ENCODE measurements at regions not wholly inside any gene's neighbourhood (a gene's known extent, or its start where the extent isn't known, plus 50 kb on each side); places are given as distances from the start of the nearest gene placed in this dataset.

- no peak overlapping the region for H3K4me3 Mint-ChIP-seq
- H3K36me3 Mint-ChIP-seq, result peaks cover 5% of the 10 kb centered on the region
- H3K9me3 Mint-ChIP-seq, result peaks cover 1% of the 10 kb centered on the region
- peaks cover 4% of the 10 kb centered on the region for H3K4me1 Mint-ChIP-seq
- POLR2A ChIA-PET, result no interaction called here
- DNase-seq (no peak), ATAC-seq (ENCODE audit: low read depth) (no peak)
- peaks cover 4% of the 10 kb centered on the region for H3K27me3 Mint-ChIP-seq
- H3K27ac Mint-ChIP-seq, result no peak overlapping the region
Measured at GRCh38 chr3:156620901-156621300, 53.5 kb upstream of the TIPARP start.

DNA sequence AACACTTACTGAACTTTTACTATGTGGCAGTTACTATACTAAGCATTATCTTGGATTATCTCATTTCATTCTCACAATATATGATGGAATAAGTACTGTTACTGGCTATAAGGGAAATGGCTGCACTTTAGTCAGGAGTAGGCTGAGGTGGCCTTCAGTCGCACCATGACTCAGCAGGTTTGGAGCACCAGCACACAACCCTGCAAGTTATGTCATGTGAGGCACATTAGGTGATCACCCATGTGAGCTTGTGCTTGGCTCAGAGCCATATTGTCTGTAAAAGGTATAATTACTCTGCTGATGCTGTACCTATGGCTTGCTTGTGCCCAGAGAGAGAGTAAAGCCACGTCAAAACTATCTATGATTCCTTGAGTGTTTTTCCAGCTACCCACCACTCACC is 54.1 kb upstream of the TIPARP start:
- Mint-ChIP-seq H3K4me1 (peaks cover 9% of the 10 kb centered on the region), H3K4me3 (no peak overlapping the region), H3K27ac (no peak overlapping the region), H3K27me3 (peaks cover 4% of the 10 kb centered on the region), H3K9me3 (peaks cover 1% of the 10 kb centered on the region), H3K36me3 (peaks cover 5% of the 10 kb centered on the region)
- DNase-seq (no peak), ATAC-seq (ENCODE audit: low read depth) (no peak)
- POLR2A ChIA-PET, result no interaction called here

DNA sequence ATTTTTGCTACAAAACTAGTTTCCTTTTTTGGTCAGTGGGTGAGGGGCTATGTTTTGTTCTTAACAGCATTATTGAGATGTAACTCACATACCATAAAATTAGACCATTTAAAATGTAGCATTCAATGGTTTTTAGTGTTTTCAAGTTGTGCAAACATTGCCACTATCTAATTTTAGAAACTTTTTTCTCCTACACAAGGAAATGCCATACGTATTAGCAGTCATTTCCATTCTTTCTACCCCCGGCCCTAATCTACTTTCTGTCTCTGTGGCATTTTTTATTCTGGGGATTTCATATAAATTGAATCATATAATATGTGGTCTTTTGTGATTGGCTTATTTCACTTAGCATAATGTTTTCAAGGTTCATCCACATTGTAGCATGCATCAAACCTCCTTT is 55.0 kb upstream of the TIPARP start:
- POLR2A ChIA-PET, result no interaction called here
- Mint-ChIP-seq H3K4me3 (no peak overlapping the region), H3K9me3 (peaks cover 1% of the 10 kb centered on the region), H3K27ac (no peak overlapping the region), H3K27me3 (peaks cover 4% of the 10 kb centered on the region), H3K36me3 (peaks cover 5% of the 10 kb centered on the region), H3K4me1 (peaks cover 11% of the 10 kb centered on the region)
- DNase-seq (no peak), ATAC-seq (ENCODE audit: low read depth) (no peak)

DNA sequence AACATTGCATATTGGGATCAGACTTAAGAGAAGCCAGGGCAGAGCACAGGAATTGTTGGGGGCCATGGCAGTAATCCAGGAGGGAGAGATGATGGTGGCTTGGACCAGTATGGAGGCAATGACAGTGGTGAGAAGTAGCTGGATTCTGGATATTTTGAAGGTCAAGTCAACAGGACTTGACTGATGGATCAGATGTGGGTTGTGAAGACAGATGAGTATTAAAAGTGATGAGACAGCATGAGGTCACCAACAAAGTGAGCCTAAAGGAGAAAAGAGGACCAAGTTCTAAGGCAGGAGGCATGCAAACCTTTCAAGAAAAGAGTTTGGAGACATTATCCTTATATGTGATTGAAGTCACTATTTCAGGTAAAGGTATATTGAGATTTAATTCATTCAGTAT is 56.6 kb upstream of the TIPARP start:
- no peak for ATAC-seq (ENCODE audit: low read depth)
- POLR2A ChIA-PET, result no interaction called here

GRCh38 chr3:156617145-156617544 is 57.2 kb upstream of the TIPARP start:
- Mint-ChIP-seq H3K4me1 (peaks cover 11% of the 10 kb centered on the region), H3K36me3 (peaks cover 3% of the 10 kb centered on the region), H3K9me3 (peaks cover 1% of the 10 kb centered on the region), H3K4me3 (no peak overlapping the region), H3K27me3 (peaks cover 4% of the 10 kb centered on the region), H3K27ac (no peak overlapping the region)
- ATAC-seq (ENCODE audit: low read depth) (no peak), DNase-seq (no peak)
- POLR2A ChIA-PET, result no interaction called here

More for the DNA sequence above, 56.6 kb upstream of the TIPARP start:
- no peak for DNase-seq
- no peak overlapping the region for H3K4me3 Mint-ChIP-seq
- H3K36me3 Mint-ChIP-seq, result peaks cover 3% of the 10 kb centered on the region
- peaks cover 11% of the 10 kb centered on the region for H3K4me1 Mint-ChIP-seq
- peaks cover 4% of the 10 kb centered on the region for H3K27me3 Mint-ChIP-seq
- peaks cover 1% of the 10 kb centered on the region for H3K9me3 Mint-ChIP-seq
- no peak overlapping the region for H3K27ac Mint-ChIP-seq

DNA sequence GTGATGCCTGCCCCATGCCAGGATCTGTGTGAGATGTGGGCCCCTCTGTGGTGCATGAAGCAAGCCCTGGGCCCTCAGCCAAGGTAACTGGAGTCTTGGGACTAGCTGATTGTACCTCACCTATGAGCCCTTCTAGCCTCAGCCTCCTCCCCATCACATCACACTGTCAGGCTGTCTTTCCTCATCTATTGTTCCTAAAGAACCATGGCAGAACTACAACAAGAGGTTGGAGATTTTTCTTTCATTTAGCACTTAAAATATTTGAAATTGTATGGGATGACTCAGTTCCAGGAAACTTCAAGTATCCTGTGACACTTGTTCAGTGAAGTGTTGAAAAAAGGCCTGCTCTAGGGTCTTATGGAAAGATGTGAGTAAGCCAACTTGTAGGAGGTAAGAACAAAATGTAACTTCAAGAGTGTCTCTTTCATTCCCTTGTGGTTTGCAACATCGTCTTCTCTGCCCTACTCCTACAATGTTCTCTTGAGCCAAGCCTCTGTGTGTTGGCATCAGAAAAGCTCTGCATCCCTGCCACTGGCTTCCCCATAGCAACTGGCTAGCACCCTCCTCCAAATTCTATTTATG is 58.7 kb upstream of the TIPARP start:
- H3K9me3 Mint-ChIP-seq, result peaks cover 1% of the 10 kb centered on the region
- H3K4me1 Mint-ChIP-seq, result peaks cover 15% of the 10 kb centered on the region
- POLR2A ChIA-PET, result no interaction called here
- no peak overlapping the region for H3K4me3 Mint-ChIP-seq
- DNase-seq (no peak), ATAC-seq (ENCODE audit: low read depth) (no peak)
- peaks cover 3% of the 10 kb centered on the region for H3K36me3 Mint-ChIP-seq
- H3K27ac Mint-ChIP-seq, result no peak overlapping the region
- H3K27me3 Mint-ChIP-seq, result peaks cover 2% of the 10 kb centered on the region

- DNase-seq (no peak), ATAC-seq (ENCODE audit: low read depth) (no peak)
- Mint-ChIP-seq H3K4me1 (peaks cover 16% of the 10 kb centered on the region), H3K36me3 (peaks cover 4% of the 10 kb centered on the region), H3K27ac (no peak overlapping the region), H3K27me3 (peaks cover 2% of the 10 kb centered on the region), H3K9me3 (peaks cover 1% of the 10 kb centered on the region), H3K4me3 (no peak overlapping the region)
- POLR2A ChIA-PET, result no interaction called here
Measured at GRCh38 chr3:156614642-156615511, 59.5 kb upstream of the TIPARP start.

DNA sequence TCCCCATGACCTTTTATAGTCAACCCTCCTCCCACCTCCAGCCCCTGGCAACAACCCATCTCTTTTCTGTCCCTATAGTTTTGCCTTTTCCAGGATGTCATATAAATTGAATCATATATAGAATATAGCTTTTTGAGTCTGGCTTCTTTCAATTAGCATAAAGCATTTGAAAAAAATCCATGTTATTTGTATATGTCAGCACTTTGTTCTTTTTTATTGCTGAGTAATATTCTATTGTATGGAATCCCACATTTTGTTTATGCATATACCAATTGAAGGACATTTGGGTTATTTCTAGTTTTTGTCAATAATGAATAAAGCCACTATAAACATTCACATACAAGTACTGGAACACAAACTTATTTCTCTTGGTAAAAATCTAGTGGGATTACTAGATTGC is 58.0 kb upstream of the SSR3 start:
- H3K9me3 Mint-ChIP-seq, result no peaks in the 10 kb centered on the region
- peaks cover 7% of the 10 kb centered on the region for H3K27me3 Mint-ChIP-seq
- no peak overlapping the region for H3K27ac Mint-ChIP-seq
- POLR2A ChIA-PET, result no interaction called here
- no peak for DNase-seq
- H3K36me3 Mint-ChIP-seq, result peaks cover 4% of the 10 kb centered on the region
- ATAC-seq (ENCODE audit: low read depth), result no peak
- H3K4me3 Mint-ChIP-seq, result no peak overlapping the region
- peaks cover 19% of the 10 kb centered on the region for H3K4me1 Mint-ChIP-seq

GRCh38 chr3:156611870-156612494 is 57.1 kb upstream of the SSR3 start:
- Mint-ChIP-seq H3K27ac (no peak overlapping the region), H3K27me3 (peaks cover 12% of the 10 kb centered on the region), H3K4me1 (peaks cover 17% of the 10 kb centered on the region), H3K9me3 (no peaks in the 10 kb centered on the region), H3K36me3 (peaks cover 3% of the 10 kb centered on the region), H3K4me3 (no peak overlapping the region)
- POLR2A ChIA-PET, result no interaction called here
- ATAC-seq (ENCODE audit: low read depth) (no peak), DNase-seq (no peak)

- ATAC-seq (ENCODE audit: low read depth) (no peak), DNase-seq (no peak)
- POLR2A ChIA-PET, result no interaction called here
- no peak overlapping the region for H3K27ac Mint-ChIP-seq
- H3K9me3 Mint-ChIP-seq, result no peaks in the 10 kb centered on the region
- H3K4me3 Mint-ChIP-seq, result no peak overlapping the region
- peaks cover 3% of the 10 kb centered on the region for H3K36me3 Mint-ChIP-seq
- H3K4me1 Mint-ChIP-seq, result peaks cover 17% of the 10 kb centered on the region
- peaks cover 20% of the 10 kb centered on the region for H3K27me3 Mint-ChIP-seq
Measured at GRCh38 chr3:156610154-156610553, 55.2 kb upstream of the SSR3 start.

- Mint-ChIP-seq H3K27me3 (peaks cover 20% of the 10 kb centered on the region), H3K36me3 (peaks cover 3% of the 10 kb centered on the region), H3K4me1 (peaks cover 15% of the 10 kb centered on the region), H3K9me3 (no peaks in the 10 kb centered on the region), H3K27ac (no peak overlapping the region), H3K4me3 (no peak overlapping the region)
- ATAC-seq (ENCODE audit: low read depth) (no peak), DNase-seq (no peak)
- POLR2A ChIA-PET, result no interaction called here
Measured at GRCh38 chr3:156609546-156609945, 54.6 kb upstream of the SSR3 start.

DNA sequence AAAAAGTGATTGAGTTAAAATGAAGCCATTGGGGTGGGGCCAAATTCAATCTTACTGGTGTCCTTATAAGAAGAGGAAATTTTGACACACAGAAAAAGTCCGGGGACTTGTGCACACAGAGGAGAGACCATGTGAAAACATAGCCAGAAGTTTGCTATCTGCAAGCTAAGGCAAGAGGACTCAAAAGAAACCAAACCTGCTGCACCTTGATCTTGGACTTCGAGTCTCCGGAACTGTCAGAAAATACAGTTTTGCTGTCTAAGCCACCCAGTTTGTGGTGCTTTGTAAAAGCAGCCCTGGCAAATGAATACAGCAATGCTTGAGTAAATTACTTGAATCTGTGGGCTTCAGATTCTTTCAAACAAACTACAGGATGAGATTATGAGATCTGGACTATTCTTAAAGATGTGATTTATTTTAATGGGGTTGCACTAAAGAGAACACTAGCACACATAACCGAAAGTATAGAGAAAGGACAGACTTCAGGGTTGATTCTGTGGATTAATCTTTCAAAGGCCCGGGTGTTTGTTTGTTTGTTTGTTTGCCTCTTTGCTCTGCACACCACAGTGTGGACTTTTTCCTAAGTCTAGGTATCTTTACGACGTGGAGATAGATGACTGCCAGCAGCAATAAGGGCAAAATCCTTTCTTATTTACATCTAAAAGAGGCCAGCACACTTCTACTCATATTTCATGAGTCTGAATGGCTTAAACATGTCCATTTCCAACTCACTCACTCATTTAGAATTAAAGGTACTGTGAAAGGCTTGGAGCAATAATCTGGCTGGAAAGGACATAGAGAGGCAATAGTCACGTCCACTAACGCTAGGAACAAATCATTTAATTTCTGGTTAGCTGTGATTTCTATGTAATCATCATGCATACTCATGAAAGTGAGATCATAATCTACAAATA is 53.9 kb upstream of the SSR3 start:
- POLR2A ChIA-PET, result no interaction called here
- H3K4me1 Mint-ChIP-seq, result peaks cover 15% of the 10 kb centered on the region

GRCh38 chr3:156606729-156607128 is 51.8 kb upstream of the SSR3 start:
- Mint-ChIP-seq H3K4me3 (peak overlapping the region; percentile 72), H3K9me3 (no peaks in the 10 kb centered on the region), H3K27me3 (peaks cover 20% of the 10 kb centered on the region), H3K4me1 (peaks cover 27% of the 10 kb centered on the region), H3K36me3 (peaks cover 3% of the 10 kb centered on the region), H3K27ac (no peak overlapping the region)
- DNase-seq, result no peak
- POLR2A ChIA-PET, result no interaction called here
- ATAC-seq (ENCODE audit: low read depth), result no peak

More for the DNA sequence above, 53.9 kb upstream of the SSR3 start:
- H3K27ac Mint-ChIP-seq, result no peak overlapping the region
- ATAC-seq (ENCODE audit: low read depth) (no peak), DNase-seq (no peak)
- peaks cover 20% of the 10 kb centered on the region for H3K27me3 Mint-ChIP-seq
- no peak overlapping the region for H3K4me3 Mint-ChIP-seq
- H3K36me3 Mint-ChIP-seq, result peaks cover 3% of the 10 kb centered on the region
- H3K9me3 Mint-ChIP-seq, result no peaks in the 10 kb centered on the region
